GM12875 (cell line): ENCODE measurements at regions not wholly inside any gene's neighbourhood (a gene's known extent, or its start where the extent isn't known, plus 50 kb on each side); places are given as distances from the start of the nearest gene placed in this dataset.

Experiments used
- H3K4me3 ChIP-seq: one replicate; pipeline ENCODE4 v1.5.1; 2011; ENCODE audit warnings: low read depth, low read length, control low read depth
- TF ChIP-seq, protein P1 (sequence below): IDR thresholded peaks from 2 replicates; pipeline ENCODE4 v1.5.1; 2011; ENCODE audit warnings: low read depth, mild to moderate bottlenecking, control low read depth, inconsistent platforms, low read length, moderate library complexity, borderline replicate concordance; ENCODE audit not compliant: insufficient read depth

DNA sequence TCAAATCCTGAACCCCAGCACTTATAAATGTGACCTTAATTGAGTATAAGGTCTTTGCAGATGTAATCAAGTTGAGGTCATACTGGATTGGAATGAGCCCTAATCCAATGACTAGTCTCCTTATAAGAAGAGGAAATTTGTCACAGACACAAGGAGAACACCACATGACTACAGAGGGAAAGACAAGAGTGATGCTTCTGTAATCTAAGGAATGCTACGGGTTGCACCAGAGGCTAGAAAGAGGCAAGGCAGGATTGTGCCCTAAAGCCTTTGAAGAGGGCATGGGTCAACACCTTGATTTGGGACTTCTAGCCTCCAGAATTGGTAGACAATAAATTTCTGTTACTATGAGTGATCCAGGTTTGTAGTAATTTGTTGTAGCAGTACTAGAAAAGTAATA lies 135.0 kb downstream of the FOXG1 start:
- TF ChIP-seq, protein P1, sequence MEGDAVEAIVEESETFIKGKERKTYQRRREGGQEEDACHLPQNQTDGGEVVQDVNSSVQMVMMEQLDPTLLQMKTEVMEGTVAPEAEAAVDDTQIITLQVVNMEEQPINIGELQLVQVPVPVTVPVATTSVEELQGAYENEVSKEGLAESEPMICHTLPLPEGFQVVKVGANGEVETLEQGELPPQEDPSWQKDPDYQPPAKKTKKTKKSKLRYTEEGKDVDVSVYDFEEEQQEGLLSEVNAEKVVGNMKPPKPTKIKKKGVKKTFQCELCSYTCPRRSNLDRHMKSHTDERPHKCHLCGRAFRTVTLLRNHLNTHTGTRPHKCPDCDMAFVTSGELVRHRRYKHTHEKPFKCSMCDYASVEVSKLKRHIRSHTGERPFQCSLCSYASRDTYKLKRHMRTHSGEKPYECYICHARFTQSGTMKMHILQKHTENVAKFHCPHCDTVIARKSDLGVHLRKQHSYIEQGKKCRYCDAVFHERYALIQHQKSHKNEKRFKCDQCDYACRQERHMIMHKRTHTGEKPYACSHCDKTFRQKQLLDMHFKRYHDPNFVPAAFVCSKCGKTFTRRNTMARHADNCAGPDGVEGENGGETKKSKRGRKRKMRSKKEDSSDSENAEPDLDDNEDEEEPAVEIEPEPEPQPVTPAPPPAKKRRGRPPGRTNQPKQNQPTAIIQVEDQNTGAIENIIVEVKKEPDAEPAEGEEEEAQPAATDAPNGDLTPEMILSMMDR: no peak
- H3K4me3 ChIP-seq: no peak overlapping the region

GRCh38 chr14:28902930-28903329 lies 136.3 kb downstream of the FOXG1 start:
- H3K4me3 ChIP-seq: no peak overlapping the region
- TF ChIP-seq, protein P1: no peak

DNA sequence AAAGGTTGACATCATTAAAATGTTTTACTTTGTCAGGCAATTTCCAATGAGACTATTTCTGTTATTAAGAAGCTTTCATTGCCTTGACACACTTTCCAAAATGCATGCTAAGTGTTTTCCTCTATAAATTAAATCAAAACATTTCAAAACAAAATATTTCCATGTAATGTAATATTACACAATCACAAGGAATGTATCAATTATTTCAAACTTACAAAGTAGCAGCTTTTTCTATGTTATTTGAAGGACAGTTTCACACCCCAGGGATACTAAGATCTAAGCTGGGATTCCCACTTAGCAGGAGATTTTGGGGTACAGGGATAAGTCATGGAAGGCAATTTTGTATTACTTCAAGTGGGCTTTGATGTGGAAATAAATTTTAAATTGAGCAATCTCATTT lies 144.9 kb downstream of the FOXG1 start:
- no peak overlapping the region for H3K4me3 ChIP-seq
- TF ChIP-seq, protein P1: no peak

DNA sequence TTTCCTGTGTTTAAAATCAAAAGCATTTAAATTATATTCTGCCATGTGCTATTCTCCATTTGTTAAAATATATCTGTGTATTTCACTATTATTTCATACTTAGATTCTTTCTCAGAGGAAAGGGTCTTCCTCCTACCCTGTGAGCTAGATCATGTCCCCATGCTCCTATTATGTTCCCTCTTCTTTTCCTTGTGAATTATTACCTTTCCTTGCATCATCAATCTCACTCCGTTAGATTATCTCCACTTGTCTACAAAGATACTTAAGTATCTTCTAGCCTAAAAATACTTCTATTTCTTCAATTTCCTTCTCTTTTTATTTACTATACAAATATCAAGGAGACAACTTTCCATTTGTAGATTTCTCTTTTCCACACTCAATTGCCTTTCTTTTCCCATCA lies 146.5 kb downstream of the FOXG1 start:
- no peak overlapping the region for H3K4me3 ChIP-seq
- TF ChIP-seq, protein P1: no peak

DNA sequence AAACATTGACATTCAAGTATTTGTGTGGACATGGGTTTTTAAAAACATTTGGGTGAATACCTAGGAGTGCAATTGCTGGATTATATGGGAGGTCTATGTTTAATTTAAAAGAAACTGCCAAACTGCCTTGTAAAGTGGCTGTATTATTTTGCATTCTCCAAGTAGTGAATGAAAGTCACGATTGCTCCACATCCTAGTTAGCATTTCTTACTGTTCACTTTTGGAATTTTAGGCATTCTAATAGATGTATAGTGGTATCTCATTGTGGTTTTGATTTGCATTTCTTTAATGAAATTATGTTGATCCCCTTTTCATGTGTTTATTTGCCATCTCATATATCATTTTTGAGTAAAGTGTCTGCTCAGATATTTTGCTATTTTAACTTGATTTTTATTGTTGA lies 159.5 kb downstream of the FOXG1 start:
- H3K4me3 ChIP-seq: no peak overlapping the region
- TF ChIP-seq, protein P1: no peak

DNA sequence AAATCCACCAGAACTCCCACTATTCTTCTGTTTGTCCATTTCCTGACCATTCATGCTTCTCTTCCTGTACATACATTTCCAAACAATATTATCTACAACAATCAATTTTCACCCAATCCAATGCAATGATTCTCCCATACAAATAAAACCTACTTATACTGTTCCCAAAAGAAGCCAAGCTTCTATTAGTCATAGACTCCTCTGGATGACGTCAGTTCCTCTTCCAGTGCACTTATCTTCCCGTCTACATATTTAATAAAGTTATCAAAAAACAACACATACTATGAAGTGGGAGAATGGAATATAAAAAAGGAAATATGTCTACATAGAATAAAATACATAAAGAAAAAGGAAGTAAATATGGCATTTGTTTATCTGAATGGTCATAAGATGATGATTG lies 165.4 kb downstream of the FOXG1 start:
- H3K4me3 ChIP-seq: no peak overlapping the region
- TF ChIP-seq, protein P1: no peak

GRCh38 chr14:28936601-28937000 lies 170.0 kb downstream of the FOXG1 start:
- TF ChIP-seq, protein P1: no peak

More at GRCh38 chr14:28936601-28937000, 170.0 kb downstream of the FOXG1 start:
- H3K4me3 ChIP-seq: no peak overlapping the region
